ENCODE measurements at regions not wholly inside any gene's neighbourhood (a gene's known extent, or its start where the extent isn't known, plus 50 kb on each side); places are given as distances from the start of the nearest gene placed in this dataset.

- H3K27ac ChIP-seq (ENCODE audit: low read depth, low read length), result no peak overlapping the region
- no peak overlapping the region for H3K4ac ChIP-seq (ENCODE audit: low read depth, low read length)
- no peak overlapping the region for H2BK15ac ChIP-seq (replicated peaks; ENCODE audit: low read depth)
- no peak overlapping the region for H2AK5ac ChIP-seq (ENCODE audit: low read length)
- no peak overlapping the region for H2BK120ac ChIP-seq (ENCODE audit: low read depth, low read length)
- H3K4me2 ChIP-seq (ENCODE audit: low read length), result no peak overlapping the region
- H3K23ac ChIP-seq (ENCODE audit: low read length), result no peak overlapping the region
- H3K79me1 ChIP-seq (ENCODE audit: low read length), result no peaks in the 10 kb centered on the region
- H4K5ac ChIP-seq (ENCODE audit: low read length), result no peak overlapping the region
- WGBS (ENCODE audit: extremely low coverage, insufficient coverage, low lambda C conversion rate), result no CpG with 5 or more reads among the region's 11 CpGs
- H3K27me3 ChIP-seq (ENCODE audit: insufficient read depth, low read length, poor library complexity), result no peaks in the 10 kb centered on the region
- no peaks in the 10 kb centered on the region for H3K4me1 ChIP-seq (ENCODE audit: control insufficient read depth, low read depth, low read length)
- no peaks in the 10 kb centered on the region for H3K36me3 ChIP-seq (ENCODE audit: control insufficient read depth, insufficient read depth, low read length)
- no peak overlapping the region for H3K18ac ChIP-seq (ENCODE audit: low read length)
- H3K79me2 ChIP-seq (ENCODE audit: control insufficient read depth, insufficient read depth, low read length), result no peaks in the 10 kb centered on the region
- DNase-seq, result no peak
- H3K4me3 ChIP-seq (ENCODE audit: low read length), result no peak overlapping the region
- no peak overlapping the region for H4K8ac ChIP-seq (ENCODE audit: low read depth, low read length)
- H3K56ac ChIP-seq (ENCODE audit: low read length), result no peak overlapping the region
- no peak overlapping the region for H2BK5ac ChIP-seq (ENCODE audit: low read length)
- H3K9ac ChIP-seq (ENCODE audit: low read length), result no peak overlapping the region
These were observed 394.9 kb downstream of the MED10 start for GRCh38 chr5:5983261-5983980.

GRCh38 chr5:5981562-5981961, 396.8 kb downstream of the MED10 start:
- Histone ChIP-seq H3K27ac (ENCODE audit: low read depth, low read length) (no peak overlapping the region), H3K18ac (ENCODE audit: low read length) (no peak overlapping the region), H3K4me3 (ENCODE audit: low read length) (no peak overlapping the region), H3K79me2 (ENCODE audit: control insufficient read depth, insufficient read depth, low read length) (no peaks in the 10 kb centered on the region), H2BK120ac (ENCODE audit: low read depth, low read length) (no peak overlapping the region), H3K9ac (ENCODE audit: low read length) (no peak overlapping the region), H2BK5ac (ENCODE audit: low read length) (no peak overlapping the region), H3K56ac (ENCODE audit: low read length) (no peak overlapping the region), H3K4ac (ENCODE audit: low read depth, low read length) (no peak overlapping the region), H3K36me3 (ENCODE audit: control insufficient read depth, insufficient read depth, low read length) (no peaks in the 10 kb centered on the region), H3K27me3 (ENCODE audit: insufficient read depth, low read length, poor library complexity) (no peaks in the 10 kb centered on the region), H3K79me1 (ENCODE audit: low read length) (no peaks in the 10 kb centered on the region), H4K8ac (ENCODE audit: low read depth, low read length) (no peak overlapping the region), H2BK15ac (replicated peaks; ENCODE audit: low read depth) (no peak overlapping the region), H3K4me1 (ENCODE audit: control insufficient read depth, low read depth, low read length) (no peaks in the 10 kb centered on the region), H3K4me2 (ENCODE audit: low read length) (no peak overlapping the region), H2AK5ac (ENCODE audit: low read length) (no peak overlapping the region), H3K23ac (ENCODE audit: low read length) (no peak overlapping the region), H4K5ac (ENCODE audit: low read length) (no peak overlapping the region)
- no peak for DNase-seq
- WGBS (ENCODE audit: extremely low coverage, insufficient coverage, low lambda C conversion rate), result no CpG with 5 or more reads among the region's 2 CpGs

GRCh38 chr5:5980538-5980895, 397.8 kb downstream of the MED10 start:
- no CpG with 5 or more reads among the region's 4 CpGs for WGBS (ENCODE audit: extremely low coverage, insufficient coverage, low lambda C conversion rate)
- H2BK15ac ChIP-seq (replicated peaks; ENCODE audit: low read depth), result no peak overlapping the region

GRCh38 chr5:5979761-5980537, 398.4 kb downstream of the MED10 start:
- H3K79me2 ChIP-seq (ENCODE audit: control insufficient read depth, insufficient read depth, low read length), result no peaks in the 10 kb centered on the region
- H3K36me3 ChIP-seq (ENCODE audit: control insufficient read depth, insufficient read depth, low read length), result no peaks in the 10 kb centered on the region
- no peak overlapping the region for H2BK5ac ChIP-seq (ENCODE audit: low read length)
- no peak overlapping the region for H3K56ac ChIP-seq (ENCODE audit: low read length)
- H3K4ac ChIP-seq (ENCODE audit: low read depth, low read length), result no peak overlapping the region
- H3K79me1 ChIP-seq (ENCODE audit: low read length), result no peaks in the 10 kb centered on the region
- H2BK15ac ChIP-seq (replicated peaks; ENCODE audit: low read depth), result no peak overlapping the region
- H3K4me1 ChIP-seq (ENCODE audit: control insufficient read depth, low read depth, low read length), result no peaks in the 10 kb centered on the region
- no peak for DNase-seq
- no peak overlapping the region for H3K27ac ChIP-seq (ENCODE audit: low read depth, low read length)
- no peak overlapping the region for H4K8ac ChIP-seq (ENCODE audit: low read depth, low read length)
- H2AK5ac ChIP-seq (ENCODE audit: low read length), result no peak overlapping the region
- no peak overlapping the region for H3K23ac ChIP-seq (ENCODE audit: low read length)
- no CpG with 5 or more reads among the region's 6 CpGs for WGBS (ENCODE audit: extremely low coverage, insufficient coverage, low lambda C conversion rate)
- no peak overlapping the region for H3K9ac ChIP-seq (ENCODE audit: low read length)
- H2BK120ac ChIP-seq (ENCODE audit: low read depth, low read length), result no peak overlapping the region
- H3K27me3 ChIP-seq (ENCODE audit: insufficient read depth, low read length, poor library complexity), result no peaks in the 10 kb centered on the region
- H4K5ac ChIP-seq (ENCODE audit: low read length), result no peak overlapping the region
- H3K4me3 ChIP-seq (ENCODE audit: low read length), result no peak overlapping the region
- no peak overlapping the region for H3K4me2 ChIP-seq (ENCODE audit: low read length)
- no peak overlapping the region for H3K18ac ChIP-seq (ENCODE audit: low read length)

More at GRCh38 chr5:5980538-5980895, 397.8 kb downstream of the MED10 start:
- Histone ChIP-seq H2AK5ac (ENCODE audit: low read length) (no peak overlapping the region), H3K18ac (ENCODE audit: low read length) (no peak overlapping the region), H3K4me1 (ENCODE audit: control insufficient read depth, low read depth, low read length) (no peaks in the 10 kb centered on the region), H2BK5ac (ENCODE audit: low read length) (no peak overlapping the region), H3K23ac (ENCODE audit: low read length) (no peak overlapping the region), H3K27ac (ENCODE audit: low read depth, low read length) (no peak overlapping the region), H3K9ac (ENCODE audit: low read length) (no peak overlapping the region), H4K5ac (ENCODE audit: low read length) (no peak overlapping the region), H3K4me3 (ENCODE audit: low read length) (no peak overlapping the region), H3K4me2 (ENCODE audit: low read length) (no peak overlapping the region), H3K79me2 (ENCODE audit: control insufficient read depth, insufficient read depth, low read length) (no peaks in the 10 kb centered on the region), H3K4ac (ENCODE audit: low read depth, low read length) (no peak overlapping the region), H3K27me3 (ENCODE audit: insufficient read depth, low read length, poor library complexity) (no peaks in the 10 kb centered on the region), H3K36me3 (ENCODE audit: control insufficient read depth, insufficient read depth, low read length) (no peaks in the 10 kb centered on the region), H3K56ac (ENCODE audit: low read length) (no peak overlapping the region), H2BK120ac (ENCODE audit: low read depth, low read length) (no peak overlapping the region), H4K8ac (ENCODE audit: low read depth, low read length) (no peak overlapping the region), H3K79me1 (ENCODE audit: low read length) (no peaks in the 10 kb centered on the region)
- DNase-seq, result peak; percentile 12

- Histone ChIP-seq H3K23ac (ENCODE audit: low read length) (no peak overlapping the region), H4K8ac (ENCODE audit: low read depth, low read length) (no peak overlapping the region), H3K79me1 (ENCODE audit: low read length) (no peaks in the 10 kb centered on the region), H3K36me3 (ENCODE audit: control insufficient read depth, insufficient read depth, low read length) (no peaks in the 10 kb centered on the region), H3K4ac (ENCODE audit: low read depth, low read length) (no peak overlapping the region), H3K27ac (ENCODE audit: low read depth, low read length) (no peak overlapping the region), H2BK5ac (ENCODE audit: low read length) (no peak overlapping the region), H4K5ac (ENCODE audit: low read length) (no peak overlapping the region), H3K56ac (ENCODE audit: low read length) (no peak overlapping the region), H3K18ac (ENCODE audit: low read length) (no peak overlapping the region), H3K27me3 (ENCODE audit: insufficient read depth, low read length, poor library complexity) (no peaks in the 10 kb centered on the region), H3K4me1 (ENCODE audit: control insufficient read depth, low read depth, low read length) (no peaks in the 10 kb centered on the region), H3K4me3 (ENCODE audit: low read length) (no peak overlapping the region), H2AK5ac (ENCODE audit: low read length) (no peak overlapping the region), H2BK120ac (ENCODE audit: low read depth, low read length) (no peak overlapping the region), H2BK15ac (replicated peaks; ENCODE audit: low read depth) (no peak overlapping the region), H3K79me2 (ENCODE audit: control insufficient read depth, insufficient read depth, low read length) (no peaks in the 10 kb centered on the region), H3K4me2 (ENCODE audit: low read length) (no peak overlapping the region), H3K9ac (ENCODE audit: low read length) (no peak overlapping the region)
- DNase-seq, result peak; percentile 64
- WGBS (ENCODE audit: extremely low coverage, insufficient coverage, low lambda C conversion rate), result no CpG with 5 or more reads among the region's 3 CpGs
These were observed 399.0 kb downstream of the MED10 start for GRCh38 chr5:5979377-5979760.

Measured in mesendoderm (in vitro differentiated cells).